Gastrocnemius medialis (tissue), 4 donors: ENCODE measurements at regions not wholly inside any gene's neighbourhood (a gene's known extent, or its start where the extent isn't known, plus 50 kb on each side); places are given as distances from the start of the nearest gene placed in this dataset.

Experiments
- ATAC-seq, 2 donors: fragments of 150-250 bp; one replicate each; pipeline ENCODE4 v1.9.1; 2016
- DNase-seq, 2 donors: peaks; one replicate each; pipeline ENCODE4 v3.0.0-alpha.2; 2019
- H3K27ac ChIP-seq, 4 donors: fragments of 200-600 bp; sonication (generic); 1 replicate in 1 of 4; 2 replicates in 3 of 4; pipeline ENCODE4 v1.5.1; 2016 to 2018; ENCODE audit warnings: mild to moderate bottlenecking in 2 of 4, moderate library complexity in 1 of 4
- H3K27me3 ChIP-seq, 3 donors: fragments of 200-600 bp; sonication (generic) in 2 of 3; 1 replicate in 1 of 3; 2 replicates in 2 of 3; pipeline versions ENCODE4 v1.5.1 to v1.6.0; 2016 to 2019; ENCODE audit warnings: mild to moderate bottlenecking in 1 of 3, moderate library complexity in 1 of 3
- H3K36me3 ChIP-seq, 2 donors: fragments of 200-600 bp; sonication (generic) in 1 of 2; one replicate each; pipeline ENCODE4 v1.5.1; 2017 to 2018
- H3K4me1 ChIP-seq, 2 donors: fragments of 200-600 bp; sonication (generic) in 1 of 2; one replicate each; pipeline ENCODE4 v1.5.1; 2016 to 2017; ENCODE audit warnings: mild to moderate bottlenecking in 2 of 2
- H3K4me3 ChIP-seq, 4 donors: fragments of 200-600 bp; sonication (generic) in 3 of 4; 1 replicate in 1 of 4; 2 replicates in 3 of 4; pipeline ENCODE4 v1.5.1; 2016 to 2019; ENCODE audit warnings: mild to moderate bottlenecking in 2 of 4
- H3K9me3 ChIP-seq, 3 donors: fragments of 200-600 bp; sonication (generic) in 2 of 3; 1 replicate in 1 of 3; 2 replicates in 2 of 3; pipeline ENCODE4 v1.5.1; 2016 to 2019
- POLR2A ChIP-seq, 2 donors: fragments of 450-650 bp; IDR thresholded peaks; one replicate each; pipeline ENCODE4 v1.6.1; 2017; ENCODE audit warnings: antibody characterized with exemption in 2 of 2, mild to moderate bottlenecking in 2 of 2, moderate library complexity in 2 of 2
- in situ Hi-C, 4 donors: fragments of 200-750 bp; cut with MboI; loops; one replicate each; pipeline versions ENCODE4 v1.15.0 to v1.8.0; 2017; ENCODE audit warnings: low sequenced_read_pairs in 4 of 4
- intact Hi-C: fragments of 100-400 bp; cut with DNase I; formaldehyde crosslinking; loops from one replicate; pipeline ENCODE4 v1.15.1; 2023; ENCODE audit warnings: low total_unique reads
- TF ChIP-seq, protein P1 (sequence below), 5 experiments: fragments of 450-650 bp in 3 of 5; fragments of 200-600 bp in 2 of 5; sonication (generic) in 2 of 5; IDR thresholded peaks in 4 of 5; conservative IDR thresholded peaks in 1 of 5; 1 replicate in 4 of 5; 2 replicates in 1 of 5; pipeline ENCODE4 v1.5.1; 2016 to 2019; ENCODE audit warnings: antibody characterized with exemption in 5 of 5, mild to moderate bottlenecking in 3 of 5, moderate library complexity in 3 of 5

DNA sequence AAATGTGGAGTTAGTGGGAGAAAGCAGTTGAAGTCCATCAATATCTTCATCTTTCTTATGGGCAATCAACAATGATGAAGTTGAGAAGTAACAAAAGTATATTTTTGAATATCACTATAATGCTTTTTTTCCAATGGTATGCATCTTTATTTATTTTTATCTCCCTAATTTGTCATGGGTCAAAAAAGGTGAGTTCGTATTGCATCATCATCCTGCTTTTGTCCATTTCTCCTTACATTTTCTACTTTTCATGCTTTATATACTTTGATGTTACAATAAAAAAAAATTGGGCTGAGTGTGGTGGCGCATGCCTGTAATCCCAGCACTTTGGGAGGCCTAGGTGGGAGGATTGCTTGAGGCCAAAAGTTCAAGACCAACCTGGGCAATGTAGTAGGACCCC lies 101.2 kb upstream of the STXBP5 start:
- no peaks in the 10 kb centered on the region for H3K9me3 ChIP-seq
- intact Hi-C loops (no loop called here), in situ Hi-C loops (no loop called here)
- DNase-seq: no peak
- no peak for ATAC-seq
- no peaks in the 10 kb centered on the region for H3K36me3 ChIP-seq
- no peaks in the 10 kb centered on the region for H3K27me3 ChIP-seq
- no peak overlapping the region for H3K27ac ChIP-seq
- H3K4me3 ChIP-seq: no peak overlapping the region
- TF ChIP-seq POLR2A (IDR thresholded peaks at IDR 0.05): no peak
- TF ChIP-seq, protein P1, sequence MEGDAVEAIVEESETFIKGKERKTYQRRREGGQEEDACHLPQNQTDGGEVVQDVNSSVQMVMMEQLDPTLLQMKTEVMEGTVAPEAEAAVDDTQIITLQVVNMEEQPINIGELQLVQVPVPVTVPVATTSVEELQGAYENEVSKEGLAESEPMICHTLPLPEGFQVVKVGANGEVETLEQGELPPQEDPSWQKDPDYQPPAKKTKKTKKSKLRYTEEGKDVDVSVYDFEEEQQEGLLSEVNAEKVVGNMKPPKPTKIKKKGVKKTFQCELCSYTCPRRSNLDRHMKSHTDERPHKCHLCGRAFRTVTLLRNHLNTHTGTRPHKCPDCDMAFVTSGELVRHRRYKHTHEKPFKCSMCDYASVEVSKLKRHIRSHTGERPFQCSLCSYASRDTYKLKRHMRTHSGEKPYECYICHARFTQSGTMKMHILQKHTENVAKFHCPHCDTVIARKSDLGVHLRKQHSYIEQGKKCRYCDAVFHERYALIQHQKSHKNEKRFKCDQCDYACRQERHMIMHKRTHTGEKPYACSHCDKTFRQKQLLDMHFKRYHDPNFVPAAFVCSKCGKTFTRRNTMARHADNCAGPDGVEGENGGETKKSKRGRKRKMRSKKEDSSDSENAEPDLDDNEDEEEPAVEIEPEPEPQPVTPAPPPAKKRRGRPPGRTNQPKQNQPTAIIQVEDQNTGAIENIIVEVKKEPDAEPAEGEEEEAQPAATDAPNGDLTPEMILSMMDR (IDR thresholded peaks at IDR 0.05 in 4 of 5, conservative IDR thresholded peaks at IDR 0.05 in 1 of 5): no peak
- no peaks in the 10 kb centered on the region for H3K4me1 ChIP-seq

- no peaks in the 10 kb centered on the region for H3K27me3 ChIP-seq
- in situ Hi-C loops: no loop called here
- no peaks in the 10 kb centered on the region for H3K9me3 ChIP-seq
- no peak for ATAC-seq
- DNase-seq: no peak
- intact Hi-C loops: no loop called here
- no peak overlapping the region for H3K4me3 ChIP-seq
- H3K27ac ChIP-seq: no peak overlapping the region
- H3K36me3 ChIP-seq: no peaks in the 10 kb centered on the region
- TF ChIP-seq, protein P1 (IDR thresholded peaks at IDR 0.05 in 4 of 5, conservative IDR thresholded peaks at IDR 0.05 in 1 of 5): no peak
- no peak for TF ChIP-seq POLR2A (IDR thresholded peaks at IDR 0.05)
- no peaks in the 10 kb centered on the region for H3K4me1 ChIP-seq
Observed at GRCh38 chr6:147103694-147104093, 100.5 kb upstream of the STXBP5 start.

GRCh38 chr6:147105786-147106185 lies 98.4 kb upstream of the STXBP5 start:
- no peak for TF ChIP-seq POLR2A (IDR thresholded peaks at IDR 0.05)
- TF ChIP-seq, protein P1 (IDR thresholded peaks at IDR 0.05 in 4 of 5, conservative IDR thresholded peaks at IDR 0.05 in 1 of 5): no peak
- Histone ChIP-seq H3K4me1 (no peaks in the 10 kb centered on the region), H3K36me3 (no peaks in the 10 kb centered on the region), H3K27me3 (no peaks in the 10 kb centered on the region), H3K4me3 (no peak overlapping the region), H3K27ac (no peak overlapping the region), H3K9me3 (no peaks in the 10 kb centered on the region)
- in situ Hi-C loops (no loop called here), intact Hi-C loops (no loop called here)
- ATAC-seq (no peak), DNase-seq (no peak)

DNA sequence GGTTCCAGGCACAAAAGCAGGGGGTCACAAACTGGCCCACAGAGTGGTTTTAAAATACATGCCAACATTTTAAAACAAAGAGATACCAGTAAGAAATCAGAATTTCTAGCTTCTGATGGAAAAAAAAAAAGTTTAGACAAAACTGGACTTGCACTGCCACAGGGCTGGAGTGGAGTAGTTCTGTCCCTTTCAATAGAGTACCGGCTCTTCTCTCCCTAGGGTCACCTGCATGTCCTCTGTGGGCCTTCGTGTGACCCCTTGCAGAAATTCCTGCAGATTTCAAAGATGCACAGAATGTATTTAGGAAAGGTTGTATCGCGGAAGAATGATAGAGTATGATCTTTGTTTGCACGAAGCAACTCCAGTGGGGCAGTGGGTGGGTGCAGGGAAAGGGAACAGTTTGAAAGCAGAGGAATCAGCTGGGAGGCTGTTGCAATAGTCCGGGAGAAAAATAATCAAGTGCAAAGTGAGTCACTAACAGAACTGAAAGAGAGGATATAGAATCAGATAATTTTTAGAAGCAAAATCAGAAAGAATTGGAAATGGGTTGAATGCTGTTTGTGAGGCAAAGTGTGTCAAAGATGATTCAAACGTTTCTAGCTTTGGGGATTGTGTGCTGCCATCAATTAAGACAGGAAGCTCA lies 97.3 kb upstream of the STXBP5 start:
- DNase-seq (no peak), ATAC-seq (no peak)
- Histone ChIP-seq H3K27me3 (no peaks in the 10 kb centered on the region), H3K4me1 (no peaks in the 10 kb centered on the region), H3K9me3 (no peaks in the 10 kb centered on the region), H3K27ac (no peak overlapping the region), H3K36me3 (no peaks in the 10 kb centered on the region), H3K4me3 (no peak overlapping the region)
- in situ Hi-C loops (no loop called here), intact Hi-C loops (no loop called here)
- TF ChIP-seq, protein P1 (IDR thresholded peaks at IDR 0.05 in 4 of 5, conservative IDR thresholded peaks at IDR 0.05 in 1 of 5): no peak
- TF ChIP-seq POLR2A (IDR thresholded peaks at IDR 0.05): no peak
